GM19025 (cell line): ENCODE measurements at regions not wholly inside any gene's neighbourhood (a gene's known extent, or its start where the extent isn't known, plus 50 kb on each side); places are given as distances from the start of the nearest gene placed in this dataset.
"Not testable (repeated sequence)": the region's sequence is repeated elsewhere in the genome, so short reads cannot be mapped to it uniquely, and the experiment has no call there.

Experiments
- ATAC-seq: cut with Tn5 transposase; IDR thresholded peaks from one replicate; pipeline ENCODE4 v1.9.1; 2021; ENCODE audit warnings: mild to moderate bottlenecking, low read depth, moderate library complexity; ENCODE audit not compliant: unreplicated experiment

- ATAC-seq: no peak
Observed at GRCh38 chr12:74317741-74318140, 219.9 kb upstream of the ATXN7L3B start.

DNA sequence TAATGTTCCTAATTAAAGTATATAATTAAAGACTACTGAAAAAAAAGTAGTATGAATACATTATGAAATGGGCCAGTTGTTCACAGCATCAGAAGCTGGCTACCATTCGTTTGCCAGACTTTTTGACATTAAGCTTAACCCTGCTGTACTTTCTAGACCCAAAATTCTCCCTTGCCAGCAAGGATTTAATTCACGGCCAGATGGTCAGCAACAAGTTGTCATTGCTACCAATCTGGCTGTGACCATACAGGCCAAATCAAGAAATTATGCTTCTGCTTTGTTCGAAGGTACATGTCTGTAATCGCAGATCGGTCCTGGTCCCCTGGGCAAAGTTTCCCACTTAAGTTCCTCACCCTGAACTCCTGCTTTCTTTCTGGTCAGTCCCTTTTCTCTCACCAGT, 217.7 kb upstream of the ATXN7L3B start:
- no peak for ATAC-seq

DNA sequence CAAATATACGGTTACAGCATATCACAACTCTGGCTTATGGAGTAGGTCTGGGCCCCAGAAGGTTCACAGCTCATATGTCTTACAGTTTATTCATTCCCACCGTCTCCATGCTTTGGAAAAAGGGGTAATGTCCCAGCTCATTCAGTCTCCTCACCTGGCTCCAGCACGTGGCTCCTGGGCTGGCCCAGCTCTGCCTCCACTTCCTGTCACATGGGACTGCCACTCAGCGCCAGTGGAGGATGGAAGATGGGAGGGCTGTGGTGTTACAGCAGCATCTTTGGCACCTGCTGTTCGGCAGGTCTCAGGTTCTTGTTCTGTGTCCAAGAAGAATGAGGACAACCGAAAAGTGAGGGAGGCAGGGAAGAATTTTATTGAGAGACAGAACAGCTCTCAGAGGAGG, 216.3 kb upstream of the ATXN7L3B start:
- no peak for ATAC-seq

GRCh38 chr12:74322792-74323191, 214.8 kb upstream of the ATXN7L3B start:
- ATAC-seq: no peak

GRCh38 chr12:74328623-74329022, 209.0 kb upstream of the ATXN7L3B start:
- ATAC-seq: no peak

GRCh38 chr12:74334780-74335179, 202.9 kb upstream of the ATXN7L3B start:
- no peak for ATAC-seq

- no peak for ATAC-seq
Observed at GRCh38 chr12:74337951-74338350, 199.7 kb upstream of the ATXN7L3B start.

DNA sequence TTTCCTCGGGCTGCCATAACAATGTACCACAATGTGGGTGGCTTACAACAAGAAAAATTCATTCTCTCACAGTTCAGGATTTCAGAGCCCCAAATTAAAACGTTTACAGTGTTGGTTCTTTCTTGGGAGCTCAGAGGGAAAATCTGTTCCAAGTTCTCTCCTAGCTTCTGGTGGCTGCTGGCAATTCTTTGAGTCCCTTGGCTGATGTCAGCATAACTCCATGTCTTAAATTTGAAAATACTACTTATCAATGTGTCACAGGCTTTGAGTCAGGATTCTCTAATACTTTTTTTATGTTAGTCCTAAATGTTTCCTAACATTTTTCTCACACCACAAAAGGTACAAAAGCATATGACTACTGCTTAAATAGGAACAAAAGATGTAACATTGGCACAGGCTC, 198.4 kb upstream of the ATXN7L3B start:
- no peak for ATAC-seq

- ATAC-seq: no peak
Observed at GRCh38 chr12:74349925-74350324, 187.7 kb upstream of the ATXN7L3B start.

DNA sequence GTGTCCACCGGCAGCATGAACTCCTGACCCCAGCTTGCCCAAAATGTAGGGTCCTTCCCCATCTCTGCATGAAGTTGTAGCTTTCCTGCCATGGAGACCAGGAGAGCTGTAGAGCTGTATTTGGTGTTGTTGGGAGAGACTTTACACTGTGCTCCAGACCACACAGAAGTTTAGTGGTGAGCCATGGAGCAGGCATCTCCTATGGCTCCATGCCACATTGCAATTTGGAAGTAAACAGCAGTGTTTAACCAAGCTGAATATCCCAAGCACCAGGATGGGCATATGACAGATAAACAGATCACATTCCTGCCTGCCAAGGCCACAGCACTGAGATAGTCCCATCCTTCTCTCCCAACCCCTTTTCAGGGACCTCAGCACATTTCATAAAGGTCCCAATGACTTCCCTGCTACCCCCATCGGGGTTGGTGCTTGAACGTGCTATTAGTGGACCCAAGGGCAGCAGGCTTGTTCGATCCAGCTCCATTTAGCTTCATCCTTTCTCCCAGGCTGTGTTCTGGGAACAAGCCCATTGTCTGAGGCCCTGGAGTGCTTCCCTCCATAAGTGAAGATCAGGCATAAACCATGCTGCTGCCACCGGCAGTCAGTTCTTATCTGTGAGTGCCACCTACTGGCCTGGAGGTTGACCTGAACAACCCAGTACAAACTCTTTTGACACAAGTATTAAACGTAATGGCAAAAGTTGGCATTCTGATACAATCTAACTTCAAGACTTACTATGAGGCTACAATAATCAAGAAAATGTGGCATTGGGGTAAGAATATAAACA, 172.3 kb upstream of the ATXN7L3B start:
- ATAC-seq: peak; percentile 68

GRCh38 chr12:74370608-74371216, 166.9 kb upstream of the ATXN7L3B start:
- no peak for ATAC-seq

- ATAC-seq: no peak
Observed at GRCh38 chr12:74379114-74379513, 158.5 kb upstream of the ATXN7L3B start.

- no peak for ATAC-seq
Observed at GRCh38 chr12:74381958-74382357, 155.7 kb upstream of the ATXN7L3B start.

DNA sequence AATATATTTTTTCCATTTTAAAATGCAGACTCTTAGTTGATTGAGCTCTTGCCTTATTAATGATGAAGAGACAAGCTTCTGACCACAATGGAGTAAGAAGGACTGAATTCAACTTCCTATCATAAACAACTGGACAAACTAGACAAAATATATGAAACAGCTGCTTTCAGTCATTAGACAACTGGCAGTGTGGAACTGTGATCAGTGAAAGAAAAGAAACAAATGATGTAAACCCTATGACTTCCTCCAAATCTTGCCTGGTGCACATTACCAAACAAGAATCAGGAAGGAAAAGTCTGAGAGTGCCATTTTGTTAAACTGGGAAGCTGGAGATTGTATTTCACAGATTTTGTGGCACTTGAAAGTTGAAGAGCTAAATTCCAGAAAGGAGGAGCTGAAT, 154.7 kb upstream of the ATXN7L3B start:
- ATAC-seq: no peak

DNA sequence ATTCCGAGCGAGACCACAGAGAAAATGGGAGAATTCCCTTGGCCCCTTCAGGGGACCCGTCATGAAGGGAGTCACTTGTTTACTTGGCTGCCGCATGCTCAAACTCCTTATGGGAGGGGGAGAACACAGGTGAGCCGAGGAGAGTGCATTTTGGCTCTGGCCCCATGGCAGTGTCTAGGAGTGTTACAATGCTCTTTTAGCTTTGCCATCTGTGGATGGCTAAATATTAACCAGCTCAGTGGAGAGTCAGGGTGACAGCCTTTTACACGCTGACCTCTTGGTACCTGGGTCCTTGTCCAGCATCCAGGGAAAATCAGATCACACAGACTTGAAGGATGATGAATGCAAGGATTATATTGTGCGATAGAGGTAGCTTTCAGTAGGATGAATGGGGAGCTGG, 146.4 kb upstream of the ATXN7L3B start:
- ATAC-seq: no peak

- ATAC-seq: no peak
Observed at GRCh38 chr12:74393272-74393671, 144.4 kb upstream of the ATXN7L3B start.

DNA sequence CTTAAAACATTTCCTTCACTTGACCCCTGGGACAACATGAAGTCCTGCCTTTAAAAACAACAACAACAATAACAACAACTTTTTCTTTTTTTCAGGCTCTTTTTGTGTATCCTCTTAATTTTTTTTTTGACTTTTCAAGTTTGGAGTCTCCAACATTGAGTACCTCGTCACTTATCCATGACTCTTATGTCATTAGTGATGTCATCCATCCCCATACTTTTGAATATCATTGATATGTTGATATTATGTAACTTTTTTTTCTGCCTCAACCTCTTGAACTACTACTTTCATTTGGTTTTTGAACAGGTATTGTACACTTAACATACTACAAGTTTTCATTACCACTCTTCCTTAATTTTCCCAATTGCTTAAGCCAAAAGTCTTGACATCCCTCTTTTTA, 143.0 kb upstream of the ATXN7L3B start:
- ATAC-seq: no peak

GRCh38 chr12:74401035-74401434, 136.6 kb upstream of the ATXN7L3B start:
- no peak for ATAC-seq

- no peak for ATAC-seq
Observed at GRCh38 chr12:74401966-74402365, 135.7 kb upstream of the ATXN7L3B start.

DNA sequence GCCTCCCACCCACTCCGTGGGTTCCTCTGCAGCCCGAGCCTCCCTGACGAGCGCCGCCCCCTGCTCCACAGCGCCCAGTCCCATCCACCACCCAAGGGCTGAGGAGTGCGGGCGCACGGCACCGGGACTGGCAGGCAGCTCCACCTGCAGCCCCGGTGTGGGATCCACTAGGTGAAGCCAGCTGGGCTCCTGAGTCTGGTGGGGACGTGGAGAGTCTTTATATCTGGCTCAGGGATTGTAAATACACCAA, 134.5 kb upstream of the ATXN7L3B start:
- ATAC-seq: not testable (repeated sequence)

DNA sequence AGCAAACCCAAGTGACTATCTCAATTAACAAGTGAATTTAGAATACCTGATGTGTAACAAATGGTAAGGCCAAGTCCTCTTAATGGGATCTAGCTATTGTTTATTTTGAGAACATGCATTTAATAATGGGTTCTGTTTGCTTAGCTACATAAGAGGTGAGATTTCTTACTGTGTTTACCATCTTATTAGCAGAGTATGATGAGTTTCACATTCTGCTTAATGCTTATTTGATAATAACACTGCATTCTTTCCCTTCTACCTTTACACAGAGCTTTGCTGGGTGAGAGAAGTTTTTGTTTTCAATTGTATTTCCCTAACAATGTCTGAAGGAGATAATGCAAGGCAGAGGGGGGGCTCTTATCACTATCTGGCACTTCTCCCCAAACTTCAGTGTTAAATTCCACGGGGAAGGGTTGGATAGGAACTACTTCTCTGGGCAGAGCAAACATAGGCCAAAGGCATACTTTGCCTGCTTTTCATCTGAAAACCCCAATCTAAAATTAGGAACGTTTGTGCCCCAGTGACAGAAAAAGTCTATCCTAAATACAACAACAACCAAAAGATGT, 129.0 kb upstream of the ATXN7L3B start:
- no peak for ATAC-seq

DNA sequence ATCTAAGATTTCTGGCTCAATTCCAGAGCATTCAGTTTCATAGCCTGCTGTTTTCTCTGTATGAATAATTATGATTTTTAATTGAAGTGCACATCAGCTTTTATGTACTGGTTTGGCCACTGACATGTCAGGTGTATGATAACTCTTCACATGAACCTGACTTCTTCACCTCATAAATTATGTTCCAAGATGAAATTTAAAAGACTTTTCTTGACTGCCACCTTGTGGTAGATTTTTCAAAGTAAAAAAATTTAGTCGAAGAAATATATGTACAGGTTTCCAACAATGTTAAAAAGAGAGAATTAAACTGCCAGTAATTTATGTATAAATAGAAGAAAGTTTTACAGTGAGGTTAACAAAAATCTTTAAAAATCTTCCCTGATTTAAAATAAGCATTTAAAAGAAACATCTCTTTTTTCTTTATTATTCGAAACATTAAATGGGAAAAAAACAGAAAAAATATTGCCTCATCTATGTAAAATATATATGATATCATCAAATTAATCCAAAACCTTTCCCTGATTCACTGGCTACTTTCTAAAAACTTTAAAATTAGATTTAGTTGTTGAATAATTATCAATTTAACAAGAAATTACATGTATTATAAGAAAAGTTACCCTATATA, 124.9 kb upstream of the ATXN7L3B start:
- ATAC-seq: no peak
